Bone marrow (tissue), 2 donors: ENCODE measurements at regions not wholly inside any gene's neighbourhood (a gene's known extent, or its start where the extent isn't known, plus 50 kb on each side); places are given as distances from the start of the nearest gene placed in this dataset.
"Not testable (repeated sequence)": the region's sequence is repeated elsewhere in the genome, so short reads cannot be mapped to it uniquely, and the experiment has no call there.

Source experiments
- DNase-seq, 2 donors: peaks; one replicate each; lab custom pipeline; 2025; lab: John Stamatoyannopoulos, UW

DNA sequence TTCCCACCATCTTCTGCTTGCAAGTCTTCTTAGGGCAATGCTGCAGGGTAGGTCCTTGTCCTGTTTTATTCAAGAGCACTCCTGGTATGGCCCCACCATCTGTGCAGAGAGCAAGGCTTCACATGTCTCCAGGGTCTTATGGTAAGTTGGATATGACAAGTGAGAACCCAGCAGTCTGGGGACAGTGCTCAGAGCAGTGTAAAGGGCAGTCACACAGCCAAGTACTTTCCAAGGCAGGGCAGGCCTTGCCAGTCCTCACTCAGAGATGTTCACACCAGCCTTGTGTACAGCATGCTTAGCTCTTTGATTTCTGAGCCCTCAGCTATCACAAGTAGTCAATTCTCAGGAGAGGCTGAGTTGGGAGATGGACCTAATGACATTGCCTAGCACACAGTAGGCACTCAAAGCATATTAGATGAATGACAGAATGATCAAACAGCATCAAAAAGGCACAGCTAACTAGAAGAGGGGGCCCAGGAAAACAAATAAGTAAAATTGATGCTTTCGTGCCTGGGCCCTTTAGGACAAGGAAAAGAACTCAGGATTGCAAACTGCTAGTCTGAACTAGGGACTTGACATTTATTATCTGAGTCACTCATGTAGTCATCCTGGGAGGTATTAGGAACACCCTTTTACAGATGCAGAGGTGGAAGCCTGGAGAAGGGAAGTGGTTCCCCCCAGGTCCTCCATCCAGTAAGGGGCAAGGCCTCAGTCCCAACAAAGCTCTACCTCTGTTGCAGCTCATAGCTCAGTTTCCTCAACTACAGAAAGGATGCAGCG, 86.7 kb upstream of the CTAGE1 start:
- no peak for DNase-seq

DNA sequence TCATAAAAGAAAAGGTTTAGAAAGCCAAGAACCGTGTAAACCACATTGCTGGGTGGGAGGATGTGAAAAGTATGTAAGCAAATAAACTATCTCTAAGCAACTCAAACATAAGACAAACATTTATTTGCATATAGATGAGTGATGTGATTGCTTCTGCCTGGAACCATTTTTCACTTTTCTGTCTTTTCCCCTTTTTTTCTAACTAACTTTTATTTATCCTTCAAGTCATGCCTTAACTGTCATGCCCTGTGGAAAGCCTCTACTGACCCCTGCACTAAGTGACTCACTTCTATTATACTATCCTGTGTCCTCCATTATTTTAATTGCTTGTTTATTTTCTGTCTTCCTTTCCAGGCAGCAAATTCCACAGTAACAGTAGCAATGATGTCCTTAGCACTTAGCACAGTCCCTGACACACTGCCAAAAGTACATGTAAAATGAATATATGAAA, 87.5 kb upstream of the CTAGE1 start:
- DNase-seq: no peak

DNA sequence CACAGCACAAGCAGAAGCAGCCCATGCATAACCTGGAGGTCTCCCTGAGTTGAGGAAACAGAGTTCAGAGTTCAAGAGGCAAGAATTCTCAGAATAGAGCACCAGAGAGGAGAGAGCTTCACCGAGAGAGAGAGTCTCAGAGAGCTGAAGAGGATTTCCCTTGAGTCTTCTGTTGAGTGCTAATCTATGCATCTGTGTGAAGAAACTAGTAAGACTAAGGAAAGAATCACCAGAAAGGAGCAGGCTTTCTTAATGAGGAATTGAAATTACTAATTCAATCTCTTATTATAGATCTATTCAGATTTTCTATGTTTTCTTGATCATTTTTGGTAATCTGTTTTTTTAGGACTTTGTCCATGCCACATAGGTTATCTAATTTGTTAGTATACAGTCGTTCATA, 89.3 kb upstream of the CTAGE1 start:
- DNase-seq: no peak

DNA sequence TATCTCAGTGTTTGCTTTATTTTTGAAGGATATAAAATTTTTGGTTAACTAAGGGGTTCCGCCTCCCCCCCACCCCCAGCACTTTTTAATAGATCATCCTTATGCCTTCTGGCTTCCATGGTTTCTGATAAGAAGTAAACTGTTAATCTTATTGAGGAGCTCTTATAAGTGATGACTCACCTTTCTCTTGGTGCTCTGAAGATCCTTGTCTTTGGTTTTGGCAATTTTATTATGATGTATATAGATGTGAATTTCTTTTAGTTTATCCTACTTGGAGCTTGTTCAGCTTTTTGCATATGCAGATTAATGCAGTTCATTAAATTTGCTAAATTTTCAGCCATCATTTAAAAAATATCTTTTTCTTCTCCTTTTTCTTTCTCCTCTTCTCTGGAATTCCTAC, 91.7 kb upstream of the CTAGE1 start:
- DNase-seq: no peak

DNA sequence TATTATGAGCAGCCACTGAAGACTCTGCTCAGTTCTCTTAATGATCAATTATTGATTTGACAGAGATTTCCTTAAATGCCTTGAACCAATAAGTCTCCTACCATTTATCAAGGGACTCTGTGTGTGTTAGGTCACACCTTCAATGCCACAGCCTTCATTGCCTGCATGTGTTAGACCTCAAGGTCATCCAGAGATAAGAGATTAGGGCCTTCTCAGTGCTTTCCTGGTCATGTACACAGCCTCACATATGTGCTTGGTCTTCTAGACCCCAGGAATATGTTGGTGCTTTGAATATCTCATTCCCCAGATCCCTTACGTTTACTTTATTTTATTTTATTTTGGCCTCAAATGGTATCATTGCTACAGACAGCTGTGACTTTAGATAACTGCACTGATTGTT, 93.0 kb upstream of the CTAGE1 start:
- no peak for DNase-seq

DNA sequence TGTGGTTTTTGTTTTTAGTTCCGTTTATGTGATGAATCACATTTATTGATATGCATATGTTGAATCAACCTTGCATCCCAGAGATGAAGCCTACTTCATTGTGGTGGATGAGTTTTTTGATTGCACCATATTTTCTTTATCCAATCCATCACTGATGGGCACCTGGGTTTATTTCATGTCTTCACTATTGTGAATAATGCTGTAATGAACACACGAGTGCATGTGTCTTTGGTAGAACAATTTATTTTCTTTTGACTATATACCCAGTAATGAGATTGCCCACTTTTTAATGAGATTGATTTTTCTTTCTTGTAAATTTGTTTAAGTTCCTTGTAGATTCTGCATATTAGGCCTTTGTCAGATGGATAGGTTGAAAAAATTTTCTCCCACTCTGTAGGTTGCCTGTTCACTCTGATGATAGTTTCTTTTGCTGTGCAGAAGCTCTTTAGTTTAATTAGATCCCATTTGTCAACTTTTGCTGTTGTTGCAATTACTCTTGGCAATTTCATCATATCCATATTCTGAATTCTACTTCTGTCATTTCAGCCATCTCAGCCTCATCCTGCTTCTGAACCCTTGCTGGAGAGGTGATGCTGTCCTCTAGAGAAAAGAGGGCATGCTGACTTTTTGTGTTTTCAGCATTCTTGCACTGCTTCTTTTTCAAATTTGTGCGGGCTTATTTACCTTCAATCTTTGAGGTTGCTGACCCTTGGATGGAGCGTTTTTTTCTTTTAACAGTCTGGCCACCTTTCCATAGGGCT, 96.2 kb upstream of the CTAGE1 start:
- DNase-seq: no peak

DNA sequence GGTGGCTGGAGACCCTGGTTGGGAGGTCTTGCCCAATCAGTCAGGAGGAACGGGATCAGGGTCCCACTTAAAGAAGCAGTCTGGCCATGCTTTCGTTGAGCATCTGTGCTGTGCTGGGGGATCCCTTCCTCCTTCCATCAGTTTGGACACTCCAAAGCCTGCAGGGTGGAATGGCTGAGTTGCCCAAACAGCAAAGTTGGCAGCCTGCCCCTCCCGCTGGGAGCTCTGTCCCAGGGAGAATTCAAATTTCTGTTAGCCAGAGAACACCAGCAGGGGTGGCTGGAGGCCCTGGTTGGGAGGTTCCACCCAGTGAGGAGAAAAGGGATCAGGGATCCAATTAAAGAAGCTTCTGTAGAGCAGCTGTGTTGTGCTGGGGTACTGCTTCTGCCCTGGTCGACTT, 96.9 kb upstream of the CTAGE1 start:
- no peak for DNase-seq

DNA sequence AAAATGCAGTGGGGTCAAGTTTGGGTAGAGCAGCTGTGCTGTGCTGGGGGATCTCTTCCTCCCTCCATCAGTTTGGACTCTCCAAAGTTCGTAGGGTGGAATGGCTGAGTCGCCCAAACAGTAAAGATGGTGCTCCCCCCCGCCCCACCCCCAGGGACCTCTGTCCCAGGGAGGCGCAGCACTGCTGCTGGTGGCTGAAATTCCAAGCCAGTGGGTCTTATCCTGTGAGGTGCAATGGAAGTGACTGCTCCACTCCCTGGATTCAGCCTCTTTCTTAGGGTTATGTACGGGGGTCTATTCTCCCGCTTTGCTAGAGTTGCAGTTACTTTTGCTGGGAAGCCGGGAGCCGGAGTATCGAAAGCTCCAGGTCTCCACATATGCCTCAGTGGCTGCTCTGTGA, 97.5 kb upstream of the CTAGE1 start:
- DNase-seq: no peak

DNA sequence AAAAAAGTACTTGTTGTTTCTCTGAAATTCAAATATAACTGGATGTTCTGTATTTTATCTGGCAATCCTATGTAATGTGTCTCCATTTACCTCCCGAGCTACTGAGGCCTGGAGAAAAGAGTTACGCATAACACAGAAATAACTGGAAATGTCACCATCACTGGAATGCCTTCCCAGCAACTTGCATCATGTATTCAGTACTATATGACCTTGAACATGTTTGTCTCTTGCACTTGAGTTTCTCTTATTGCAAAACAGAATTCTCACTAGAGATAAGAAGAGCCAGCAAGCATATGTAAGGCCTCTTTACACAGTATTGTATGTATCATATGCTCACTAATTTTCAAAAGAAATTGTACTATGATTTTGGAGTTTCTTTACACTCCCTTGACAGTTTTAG, 99.6 kb upstream of the CTAGE1 start:
- no peak for DNase-seq

DNA sequence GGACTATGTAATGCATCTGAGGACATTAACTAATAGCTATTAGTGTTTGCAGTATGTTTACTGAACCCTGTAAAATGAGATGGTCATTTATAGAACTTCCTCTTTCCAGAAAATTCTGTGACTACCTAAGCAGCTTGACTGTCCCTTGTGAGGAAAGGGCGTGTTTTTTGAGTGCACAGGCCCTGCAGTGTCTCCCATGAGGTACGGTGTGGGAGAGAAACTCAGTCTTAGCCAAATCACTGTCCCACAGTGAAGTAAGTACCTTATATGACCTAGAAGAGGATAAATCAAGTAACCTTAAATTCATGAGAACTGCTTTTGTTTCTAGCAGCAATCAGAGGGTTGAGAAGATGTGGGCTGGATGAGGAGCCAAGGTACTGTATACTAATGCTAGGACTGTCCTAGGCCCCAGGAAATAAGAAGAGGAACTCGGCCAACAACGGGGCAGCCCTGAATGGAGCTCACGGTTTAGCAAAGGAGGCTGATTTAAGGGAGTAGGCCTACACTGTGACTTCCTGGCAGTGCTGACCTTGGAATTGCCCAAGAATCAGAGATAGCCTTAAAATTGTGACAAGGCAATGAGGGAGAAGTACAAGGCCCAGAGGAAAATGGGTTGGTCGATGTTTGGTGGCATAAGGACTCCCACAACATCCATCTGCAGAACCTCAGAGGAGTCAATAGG, 103.5 kb upstream of the CTAGE1 start:
- DNase-seq: no peak

DNA sequence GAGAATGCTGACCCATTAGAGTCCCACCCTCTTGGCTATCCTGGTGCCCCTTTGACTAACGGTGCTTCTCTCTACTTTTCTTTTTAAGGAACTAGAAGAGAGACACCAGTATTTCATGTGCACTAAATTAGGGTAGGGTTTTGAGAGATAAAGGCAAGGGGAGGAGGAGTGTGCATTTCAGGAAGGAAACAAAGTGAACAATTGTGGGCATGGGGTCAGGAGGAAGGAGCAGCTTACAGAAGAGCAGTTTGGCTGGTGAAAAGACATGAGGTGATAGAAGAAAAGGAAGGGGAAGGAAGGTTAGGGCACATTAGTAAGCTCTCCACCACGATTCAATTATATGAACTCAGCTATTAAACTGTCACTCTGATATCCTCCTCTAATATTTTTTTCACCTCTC, 105.8 kb upstream of the CTAGE1 start:
- no peak for DNase-seq

DNA sequence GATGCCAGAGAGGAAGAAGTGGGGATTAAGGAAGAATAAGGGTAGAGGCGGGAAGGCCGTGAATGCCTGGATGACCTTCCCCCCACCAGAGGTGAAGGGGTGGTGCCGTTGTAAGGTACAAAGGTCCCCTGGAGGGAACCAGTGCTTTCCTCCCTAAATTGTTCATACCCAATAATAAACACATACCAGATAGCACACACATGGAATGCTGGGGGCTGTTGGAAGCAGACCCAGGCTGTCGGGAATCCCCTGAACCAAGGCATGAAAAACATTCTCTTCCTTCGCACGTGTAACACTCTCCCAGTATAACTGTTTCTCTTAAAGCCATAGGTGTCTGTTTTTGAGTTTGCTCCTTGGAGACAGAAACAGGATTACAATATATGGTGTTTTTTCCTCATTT, 107.1 kb upstream of the CTAGE1 start:
- no peak for DNase-seq

DNA sequence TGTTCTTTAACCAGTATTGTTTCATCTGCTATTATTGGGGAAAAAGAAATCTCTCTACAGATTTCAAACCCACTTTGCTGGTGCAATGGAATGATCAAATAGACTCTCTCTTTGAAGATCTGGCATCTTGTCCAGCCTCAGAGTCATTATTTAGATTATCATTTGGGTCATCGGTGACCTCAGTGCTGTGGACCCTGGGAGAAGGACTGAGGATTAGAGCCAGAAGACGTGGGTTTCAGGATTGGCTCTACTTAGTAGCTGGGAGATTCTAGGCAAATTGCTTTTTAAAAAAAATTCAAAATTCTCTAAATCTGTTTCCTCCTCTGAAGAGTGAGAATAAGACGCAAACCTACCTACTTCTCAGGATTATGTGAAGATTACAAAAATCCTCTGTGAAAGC, 107.6 kb upstream of the CTAGE1 start:
- DNase-seq: no peak

DNA sequence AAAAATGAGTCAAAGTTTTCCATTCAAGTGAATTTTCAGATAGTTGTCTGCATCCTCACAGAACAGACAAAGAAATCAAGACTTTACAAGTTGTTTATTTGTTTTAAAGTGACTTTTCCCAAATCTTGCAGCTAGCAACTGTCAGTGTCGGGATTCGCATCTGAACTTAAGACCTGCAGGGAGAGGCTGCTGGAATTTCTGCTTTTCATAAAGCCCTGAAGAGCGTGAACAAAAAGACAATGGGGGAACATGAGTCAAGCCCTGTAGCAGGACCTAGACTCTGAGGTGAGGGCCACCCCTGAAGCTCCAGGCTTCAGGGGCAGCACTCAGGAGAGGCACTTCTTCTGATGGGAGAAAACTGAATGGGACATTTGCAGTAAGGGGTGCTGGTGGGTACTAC, 108.2 kb upstream of the CTAGE1 start:
- no peak for DNase-seq

DNA sequence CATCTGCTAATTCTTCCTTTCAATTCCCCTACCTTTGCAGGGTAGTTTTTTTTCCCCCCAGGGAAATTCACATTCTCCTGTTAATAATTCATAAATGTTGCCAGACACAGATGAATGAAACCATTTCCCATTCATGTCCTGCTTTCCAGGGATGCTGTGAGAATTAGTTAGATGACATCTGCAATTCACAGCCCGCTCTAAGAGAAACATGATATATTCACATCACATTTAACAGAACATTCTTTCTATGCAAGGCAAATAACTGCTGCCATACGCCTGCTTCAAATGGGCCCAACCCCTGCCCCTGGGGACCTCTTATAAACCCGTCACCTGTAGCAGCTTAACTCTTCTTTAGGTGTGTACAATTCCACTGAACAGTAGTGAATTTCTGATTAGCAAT, 110.6 kb upstream of the CTAGE1 start:
- DNase-seq: no peak

DNA sequence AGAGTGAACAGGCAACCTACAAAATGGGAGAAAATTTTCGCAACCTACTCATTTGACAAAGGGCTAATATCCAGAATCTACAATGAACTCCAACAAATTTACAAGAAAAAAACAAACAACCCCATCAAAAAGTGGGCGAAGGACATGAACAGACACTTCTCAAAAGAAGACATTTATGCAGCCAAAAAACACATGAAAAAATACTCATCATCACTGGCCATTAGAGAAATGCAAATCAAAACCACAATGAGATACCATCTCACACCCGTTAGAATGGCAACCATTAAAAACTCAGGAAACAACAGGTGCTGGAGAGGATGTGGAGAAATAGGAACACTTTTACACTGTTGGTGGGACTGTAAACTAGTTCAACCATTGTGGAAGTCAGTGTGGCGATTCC, 117.0 kb upstream of the CTAGE1 start:
- DNase-seq: not testable (repeated sequence)

DNA sequence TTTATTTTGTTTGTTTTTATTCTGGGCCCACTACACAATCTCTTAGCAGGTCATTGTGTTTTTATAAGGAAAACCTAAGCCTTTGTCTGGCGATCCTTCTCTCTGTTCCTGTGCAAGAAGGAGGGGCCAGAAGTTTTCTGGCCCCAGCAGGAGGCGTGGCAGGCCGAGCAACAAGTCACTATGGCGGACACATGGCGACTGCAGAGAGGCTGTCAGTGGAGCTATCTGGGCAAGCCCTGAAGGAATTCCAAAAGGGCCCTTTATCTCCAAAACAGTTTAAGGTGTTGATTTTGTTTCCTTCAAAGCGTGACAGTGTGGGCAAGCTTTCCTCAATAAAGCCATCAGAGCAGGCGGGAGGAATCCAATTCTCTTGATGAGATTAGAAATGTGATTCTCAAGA, 118.8 kb upstream of the CTAGE1 start:
- DNase-seq: no peak

DNA sequence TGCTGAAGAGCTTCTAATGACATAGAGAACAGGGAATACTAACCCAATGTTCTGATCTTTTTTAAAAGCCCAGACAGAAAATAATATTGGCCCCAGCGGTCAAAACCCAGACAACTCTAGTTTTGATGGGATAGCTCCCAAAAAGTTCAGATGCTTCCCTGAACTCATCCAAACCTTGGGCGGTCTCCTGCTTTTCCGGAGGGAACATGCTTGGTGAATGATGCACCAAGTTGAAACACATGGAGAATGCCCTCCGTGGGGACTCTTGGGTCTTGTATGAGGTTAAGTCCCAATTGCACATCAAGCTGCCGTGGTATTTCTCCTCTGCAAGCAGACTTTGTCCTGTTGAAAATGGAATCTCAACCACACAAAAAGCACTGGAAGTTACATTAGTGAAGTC, 120.7 kb upstream of the CTAGE1 start:
- DNase-seq: no peak

DNA sequence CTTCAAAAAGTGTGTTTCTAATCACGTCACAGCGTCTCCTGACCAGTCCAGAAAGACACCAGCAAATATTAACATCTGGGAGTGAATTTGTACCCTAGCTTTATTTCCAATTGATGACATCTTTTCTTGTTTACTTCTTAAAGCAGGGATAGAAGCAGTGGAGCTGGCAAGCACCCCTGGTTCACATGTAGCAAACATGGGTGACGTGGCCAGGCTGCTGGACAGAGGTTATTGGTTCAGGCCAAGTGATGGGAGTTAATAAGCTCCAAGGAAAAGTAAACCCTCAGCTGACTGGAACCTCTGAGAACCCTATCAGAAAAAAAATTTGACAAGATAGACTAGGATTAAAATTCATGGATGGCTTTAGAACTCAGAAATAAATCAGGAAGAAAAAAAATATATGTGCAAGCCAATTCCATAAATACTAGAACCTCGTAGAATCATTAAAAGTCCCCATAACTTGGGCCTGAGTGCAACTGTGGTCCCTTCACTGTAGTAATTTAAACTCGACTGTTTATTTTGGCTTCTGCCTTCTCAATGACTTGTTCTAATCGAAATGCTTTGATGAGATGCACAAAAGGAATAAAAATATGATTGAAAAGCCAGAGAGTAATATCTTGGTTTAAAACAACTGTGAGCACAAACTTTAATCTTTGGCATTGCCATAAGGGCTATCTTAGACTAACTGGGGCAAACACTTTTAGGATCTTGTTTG, 121.5 kb upstream of the CTAGE1 start:
- DNase-seq: no peak

DNA sequence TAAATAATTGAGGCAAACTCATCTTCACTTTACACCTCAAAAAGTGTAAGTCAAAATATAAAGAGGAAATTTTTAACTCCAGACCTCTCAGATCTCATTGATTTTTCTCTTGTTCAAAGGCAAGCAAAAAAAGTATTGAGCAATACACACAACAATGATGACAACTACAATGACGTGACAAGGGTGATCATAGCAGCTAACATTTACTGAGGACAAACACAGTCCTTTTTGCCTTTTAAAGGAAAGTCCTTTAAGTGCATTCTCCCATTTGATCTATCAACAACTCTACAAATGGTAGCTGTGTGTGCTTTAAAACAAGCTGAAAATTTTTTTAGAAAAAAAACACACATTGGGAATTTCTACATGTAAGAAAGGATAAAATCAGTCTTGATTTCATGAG, 123.5 kb upstream of the CTAGE1 start:
- DNase-seq: no peak

DNA sequence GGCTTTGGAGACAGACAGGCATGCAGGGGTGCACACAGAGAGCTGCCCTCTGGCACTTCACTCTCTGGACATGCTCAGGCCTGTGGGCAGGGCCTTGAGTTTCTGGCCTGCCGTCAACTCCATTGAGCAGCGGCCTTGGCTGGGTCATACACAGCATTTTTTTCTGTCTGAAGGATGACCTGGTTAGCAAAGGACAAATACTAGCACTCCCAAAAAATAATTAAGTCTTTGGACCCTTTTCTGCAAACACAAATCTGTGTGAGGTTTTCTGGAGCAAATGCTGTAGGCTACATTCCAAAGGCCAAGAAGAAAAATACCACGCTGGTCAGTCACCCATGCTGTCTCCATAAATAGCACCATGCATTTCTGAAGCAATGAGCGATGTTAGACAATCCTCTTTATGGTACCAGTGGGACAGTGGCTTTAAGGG, 124.7 kb upstream of the CTAGE1 start:
- DNase-seq: no peak

DNA sequence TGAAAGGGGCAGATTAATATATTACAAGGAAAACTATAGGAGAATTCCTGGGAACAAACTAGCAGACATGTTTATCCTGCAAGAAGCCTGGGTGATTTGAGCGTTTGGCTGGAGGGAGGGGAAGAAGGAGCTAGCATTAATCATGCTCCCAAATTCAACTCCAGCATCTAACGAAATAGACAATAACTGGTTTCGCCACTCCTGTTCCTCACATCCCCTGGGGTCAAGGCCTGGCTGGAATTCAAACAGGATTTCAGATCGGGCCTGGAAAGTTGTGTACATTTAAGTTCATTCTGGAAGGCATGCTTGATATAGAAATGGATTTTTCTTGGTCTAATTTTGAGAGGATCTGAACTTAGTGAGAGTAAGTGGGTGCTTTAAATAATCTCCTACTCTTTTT, 126.1 kb upstream of the CTAGE1 start:
- no peak for DNase-seq
